ENCODE measurements at regions not wholly inside any gene's neighbourhood (a gene's known extent, or its start where the extent isn't known, plus 50 kb on each side); places are given as distances from the start of the nearest gene placed in this dataset.
"Not testable (repeated sequence)": the region's sequence is repeated elsewhere in the genome, so short reads cannot be mapped to it uniquely, and the experiment has no call there.

GRCh38 chr9:126056312-126057021 is 270.2 kb upstream of the MVB12B start:
- DNase-seq (ENCODE audit: low spot score), result no peak

- DNase-seq (ENCODE audit: low spot score), result no peak
These were observed 269.4 kb upstream of the MVB12B start for GRCh38 chr9:126057121-126057825.

GRCh38 chr9:126058011-126058531 is 268.6 kb upstream of the MVB12B start:
- no peak for DNase-seq (ENCODE audit: low spot score)

GRCh38 chr9:126058591-126058990 is 268.0 kb upstream of the MVB12B start:
- no peak for DNase-seq (ENCODE audit: low spot score)

GRCh38 chr9:126061575-126061974 is 265.1 kb upstream of the MVB12B start:
- no peak for DNase-seq (ENCODE audit: low spot score)

- no peak for DNase-seq (ENCODE audit: low spot score)
These were observed 264.3 kb upstream of the MVB12B start for GRCh38 chr9:126062158-126062886.

GRCh38 chr9:126063326-126063725 is 263.3 kb upstream of the MVB12B start:
- DNase-seq (ENCODE audit: low spot score), result no peak

- DNase-seq (ENCODE audit: low spot score), result no peak
These were observed 260.5 kb upstream of the MVB12B start for GRCh38 chr9:126066131-126066530.

GRCh38 chr9:126067031-126067734 is 259.4 kb upstream of the MVB12B start:
- DNase-seq (ENCODE audit: low spot score), result no peak

- no peak for DNase-seq (ENCODE audit: low spot score)
These were observed 257.9 kb upstream of the MVB12B start for GRCh38 chr9:126068534-126069230.

- DNase-seq (ENCODE audit: low spot score), result no peak
These were observed 257.2 kb upstream of the MVB12B start for GRCh38 chr9:126069400-126069955.

- DNase-seq (ENCODE audit: low spot score), result no peak
These were observed 256.5 kb upstream of the MVB12B start for GRCh38 chr9:126070058-126070655.

GRCh38 chr9:126071076-126071750 is 255.4 kb upstream of the MVB12B start:
- no peak for DNase-seq (ENCODE audit: low spot score)

- not testable (repeated sequence) for DNase-seq (ENCODE audit: low spot score)
These were observed 249.0 kb upstream of the MVB12B start for GRCh38 chr9:126077656-126078055.

- DNase-seq (ENCODE audit: low spot score), result no peak
These were observed 246.0 kb upstream of the MVB12B start for GRCh38 chr9:126080641-126081040.

- DNase-seq (ENCODE audit: low spot score), result no peak
These were observed 244.9 kb upstream of the MVB12B start for GRCh38 chr9:126081746-126082145.

GRCh38 chr9:126084008-126084407 is 242.6 kb upstream of the MVB12B start:
- no peak for DNase-seq (ENCODE audit: low spot score)

- no peak for DNase-seq (ENCODE audit: low spot score)
These were observed 241.9 kb upstream of the MVB12B start for GRCh38 chr9:126084696-126085095.

- DNase-seq (ENCODE audit: low spot score), result no peak
These were observed 241.5 kb upstream of the MVB12B start for GRCh38 chr9:126085170-126085569.

- DNase-seq (ENCODE audit: low spot score), result no peak
These were observed 238.3 kb upstream of the MVB12B start for GRCh38 chr9:126088336-126088735.
